GM12875 (cell line): ENCODE measurements at regions not wholly inside any gene's neighbourhood (a gene's known extent, or its start where the extent isn't known, plus 50 kb on each side); places are given as distances from the start of the nearest gene placed in this dataset.

Source experiments
- H3K4me3 ChIP-seq: one replicate; pipeline ENCODE4 v1.5.1; 2011; ENCODE audit warnings: low read depth, low read length, control low read depth
- CTCF ChIP-seq: IDR thresholded peaks from 2 replicates; pipeline ENCODE4 v1.5.1; 2011; ENCODE audit warnings: low read depth, mild to moderate bottlenecking, control low read depth, inconsistent platforms, low read length, moderate library complexity, borderline replicate concordance; ENCODE audit not compliant: insufficient read depth

DNA sequence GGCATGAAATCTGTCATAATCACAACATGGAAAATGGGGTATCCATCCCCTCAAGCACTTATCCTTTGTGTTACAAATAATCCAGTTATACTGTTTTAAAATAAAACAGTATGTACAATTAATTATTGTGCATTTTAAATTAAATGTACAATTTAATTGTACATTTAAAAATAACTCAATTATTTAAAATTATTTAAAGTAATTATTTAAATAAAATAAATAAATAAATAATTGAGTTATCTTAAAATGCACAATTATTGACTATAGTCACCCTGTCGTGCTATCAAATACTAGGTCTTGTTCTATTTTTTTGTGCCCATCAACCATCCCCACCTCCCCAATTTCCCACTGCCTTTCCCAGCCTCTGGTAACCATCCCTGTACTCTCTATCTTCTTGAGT is 66.9 kb upstream of the KCNG1 start:
- no peak for TF ChIP-seq CTCF
- no peak overlapping the region for H3K4me3 ChIP-seq

DNA sequence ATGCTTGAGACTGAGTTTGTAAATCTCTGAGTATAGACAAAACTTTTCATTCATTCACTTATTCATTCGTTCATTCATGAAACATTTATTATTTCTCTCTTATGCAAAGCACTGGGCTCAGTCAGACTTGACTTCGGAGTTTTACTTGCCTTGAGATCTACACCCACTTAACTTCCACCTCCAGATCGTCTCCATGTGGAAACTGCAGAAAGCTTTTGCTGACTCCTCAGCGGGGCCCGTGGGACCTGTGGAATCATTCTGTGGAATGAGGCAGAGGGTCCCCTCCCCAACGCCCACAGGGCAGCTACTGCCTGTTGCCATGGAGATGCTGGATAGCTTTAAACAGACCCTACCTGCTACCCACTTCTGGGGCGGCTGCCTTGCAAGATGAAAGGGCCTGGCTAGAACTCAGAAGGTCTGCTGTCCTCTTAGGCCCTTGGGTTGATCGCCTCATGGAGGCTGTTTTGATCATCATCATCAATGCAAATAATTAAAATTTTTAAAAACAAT is 66.4 kb upstream of the KCNG1 start:
- no peak overlapping the region for H3K4me3 ChIP-seq
- no peak for TF ChIP-seq CTCF

DNA sequence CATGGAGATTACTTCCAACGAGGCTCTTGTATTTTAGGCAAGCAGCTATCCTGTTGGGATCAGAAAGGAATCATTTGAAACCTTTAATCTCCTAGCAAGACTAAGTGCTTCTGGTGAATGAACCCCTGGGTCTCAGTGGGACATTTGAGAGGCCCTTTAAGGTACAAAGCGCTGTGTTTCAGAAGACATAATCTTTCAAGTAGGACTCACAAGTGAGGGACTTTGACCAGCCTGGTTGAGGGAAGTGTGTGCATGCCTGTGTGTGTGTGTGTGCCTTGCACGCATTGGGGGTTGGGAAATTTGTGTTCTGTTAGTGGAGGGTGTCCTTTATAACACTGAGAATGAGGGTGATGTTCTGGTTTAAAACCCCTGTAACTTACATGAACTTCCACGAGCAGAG is 64.4 kb upstream of the KCNG1 start:
- no peak for TF ChIP-seq CTCF

GRCh38 chr20:51085769-51086168 is 62.9 kb upstream of the KCNG1 start:
- no peak for TF ChIP-seq CTCF
- H3K4me3 ChIP-seq: no peak overlapping the region

More for the DNA sequence above, 64.4 kb upstream of the KCNG1 start:
- H3K4me3 ChIP-seq: no peak overlapping the region

GRCh38 chr20:51084593-51085377 is 61.9 kb upstream of the KCNG1 start:
- no peak overlapping the region for H3K4me3 ChIP-seq
- TF ChIP-seq CTCF: no peak

GRCh38 chr20:51083447-51083846 is 60.5 kb upstream of the KCNG1 start:
- no peak overlapping the region for H3K4me3 ChIP-seq
- no peak for TF ChIP-seq CTCF

DNA sequence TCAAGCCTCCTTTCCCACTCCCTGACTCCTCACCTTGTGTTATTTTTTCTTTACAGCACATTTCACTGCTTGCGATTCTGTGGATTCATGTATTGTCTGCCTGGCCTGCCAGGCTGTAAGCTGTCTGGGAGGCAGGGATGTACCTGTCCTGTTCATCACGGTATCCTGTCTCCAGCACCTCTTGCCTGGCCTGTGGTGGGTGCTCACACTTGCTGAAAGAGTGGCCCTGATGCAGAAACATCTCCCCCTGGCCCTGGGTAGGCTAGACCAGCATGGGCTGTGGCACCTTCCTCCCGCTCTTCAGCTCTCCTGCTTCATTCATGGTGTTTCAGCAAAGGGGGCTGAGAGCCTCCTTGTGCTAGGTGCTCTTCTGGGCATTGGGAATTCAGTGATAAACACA is 60.1 kb upstream of the KCNG1 start:
- H3K4me3 ChIP-seq: no peak overlapping the region
- no peak for TF ChIP-seq CTCF
